ENCODE measurements at regions not wholly inside any gene's neighbourhood (a gene's known extent, or its start where the extent isn't known, plus 50 kb on each side); places are given as distances from the start of the nearest gene placed in this dataset.

GRCh38 chr22:49660794-49661781 is 166.6 kb downstream of the BRD1 start:
- DNase-seq (ENCODE audit: low spot score), result no peak
- TF ChIP-seq CTCF (IDR thresholded peaks at IDR 0.05; ENCODE audit: extremely low read depth, missing control alignments), result no peak

GRCh38 chr22:49660321-49660720 is 167.4 kb downstream of the BRD1 start:
- TF ChIP-seq CTCF (IDR thresholded peaks at IDR 0.05; ENCODE audit: extremely low read depth, missing control alignments), result no peak

GRCh38 chr22:49659924-49660315 is 167.8 kb downstream of the BRD1 start:
- DNase-seq (ENCODE audit: low spot score), result no peak

More at GRCh38 chr22:49660321-49660720, 167.4 kb downstream of the BRD1 start:
- DNase-seq (ENCODE audit: low spot score), result no peak

GRCh38 chr22:49659281-49659923 is 168.3 kb downstream of the BRD1 start:
- no peak for DNase-seq (ENCODE audit: low spot score)
- TF ChIP-seq CTCF (IDR thresholded peaks at IDR 0.05; ENCODE audit: extremely low read depth, missing control alignments), result no peak

More at GRCh38 chr22:49659924-49660315, 167.8 kb downstream of the BRD1 start:
- no peak for TF ChIP-seq CTCF (IDR thresholded peaks at IDR 0.05; ENCODE audit: extremely low read depth, missing control alignments)

- DNase-seq (ENCODE audit: low spot score), result no peak
- TF ChIP-seq CTCF (IDR thresholded peaks at IDR 0.05; ENCODE audit: extremely low read depth, missing control alignments), result no peak
Observed at GRCh38 chr22:49658902-49659280, 168.8 kb downstream of the BRD1 start.

GRCh38 chr22:49657974-49658590 is 169.6 kb downstream of the BRD1 start:
- TF ChIP-seq CTCF (IDR thresholded peaks at IDR 0.05; ENCODE audit: extremely low read depth, missing control alignments), result no peak
- DNase-seq (ENCODE audit: low spot score), result no peak

All from GM20000 (cell line).